ENCODE measurements at regions not wholly inside any gene's neighbourhood (a gene's known extent, or its start where the extent isn't known, plus 50 kb on each side); places are given as distances from the start of the nearest gene placed in this dataset.
A peak's percentile ranks its signal among the peaks of the same experiment; 100 is the strongest.

DNA sequence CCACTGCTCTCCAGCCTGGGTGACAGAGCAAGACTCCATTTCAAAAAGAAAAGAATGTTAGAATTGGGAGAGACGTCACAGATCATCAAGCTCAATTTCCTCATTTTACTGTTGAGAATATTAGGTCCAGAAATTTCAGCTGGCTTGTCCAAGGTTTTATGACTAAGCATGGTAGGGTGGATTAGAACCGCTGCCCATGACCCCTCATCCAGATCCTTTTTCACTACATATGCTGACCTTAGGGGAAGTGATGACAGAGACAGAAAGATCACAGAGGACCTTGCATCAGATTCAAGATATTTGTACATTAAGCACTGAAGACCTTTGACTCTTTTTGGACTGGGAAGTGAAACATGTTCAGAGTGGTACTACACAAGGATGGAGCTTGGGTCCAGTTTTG lies 134.5 kb downstream of the ADAMTS15 start:
- Mint-ChIP-seq H3K36me3 (no peaks in the 10 kb centered on the region), H3K4me3 (no peak overlapping the region), H3K9me3 (peaks cover 0 to 4% (median 0%) of the 10 kb centered on the region in 5 donors), H3K27me3 (peaks cover 4 to 12% of the 10 kb centered on the region in 2 donors), H3K4me1 (no peaks in the 10 kb centered on the region), H3K27ac (no peak overlapping the region)
- H3K36me3 ChIP-seq (ENCODE audit: insufficient read depth, low read length): no peaks in the 10 kb centered on the region
- no peaks in the 10 kb centered on the region for H3K4me1 ChIP-seq (ENCODE audit: insufficient read depth, low read length)
- ChIA-PET POLR2A (no interaction called here), CTCF (no interaction called here)
- DNase-seq: no peak
- no peak overlapping the region for H3K4me3 ChIP-seq (ENCODE audit: low read length)
- H3K27me3 ChIP-seq (ENCODE audit: insufficient read depth, low read length, poor library complexity, severe bottlenecking): no peaks in the 10 kb centered on the region
- no peak overlapping the region for H3K27ac ChIP-seq (ENCODE audit: low read depth, low read length)
- no peaks in the 10 kb centered on the region for H3K9me3 ChIP-seq (ENCODE audit: low read length)

DNA sequence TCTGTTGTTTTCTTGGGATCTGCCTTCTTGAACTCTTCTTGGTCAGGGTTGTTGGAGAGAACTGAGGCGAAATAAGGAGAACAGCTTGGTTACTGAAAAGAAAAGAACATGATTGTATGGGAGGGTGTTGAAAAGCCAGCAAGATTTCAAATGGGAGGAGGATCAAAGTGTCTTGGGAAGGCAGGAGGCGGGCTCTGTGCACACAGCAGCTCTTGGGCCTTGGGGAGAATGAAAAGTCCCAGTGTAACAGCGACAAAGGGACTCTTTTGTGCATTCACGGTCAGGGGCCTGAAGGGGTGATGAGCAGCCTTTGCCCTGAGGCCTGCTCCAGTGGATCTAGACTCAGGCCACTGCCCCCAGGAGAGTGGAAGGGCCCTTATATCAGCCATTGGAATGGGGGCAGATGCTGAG lies 135.4 kb downstream of the ADAMTS15 start:
- no peak overlapping the region for H3K4me3 Mint-ChIP-seq
- POLR2A ChIA-PET: no interaction called here
- H3K36me3 Mint-ChIP-seq: no peaks in the 10 kb centered on the region
- no peaks in the 10 kb centered on the region for H3K4me1 ChIP-seq (ENCODE audit: insufficient read depth, low read length)
- CTCF ChIA-PET: no interaction called here
- H3K4me3 ChIP-seq (ENCODE audit: low read length): no peak overlapping the region
- H3K27ac ChIP-seq (ENCODE audit: low read depth, low read length): no peak overlapping the region
- peaks cover 0 to 4% (median 0%) of the 10 kb centered on the region in 5 donors for H3K9me3 Mint-ChIP-seq
- H3K27ac Mint-ChIP-seq: no peak overlapping the region
- H3K36me3 ChIP-seq (ENCODE audit: insufficient read depth, low read length): no peaks in the 10 kb centered on the region
- no peaks in the 10 kb centered on the region for H3K4me1 Mint-ChIP-seq
- peaks cover 2 to 12% of the 10 kb centered on the region in 2 donors for H3K27me3 Mint-ChIP-seq
- H3K9me3 ChIP-seq (ENCODE audit: low read length): no peaks in the 10 kb centered on the region
- no peak for DNase-seq
- no peaks in the 10 kb centered on the region for H3K27me3 ChIP-seq (ENCODE audit: insufficient read depth, low read length, poor library complexity, severe bottlenecking)

DNA sequence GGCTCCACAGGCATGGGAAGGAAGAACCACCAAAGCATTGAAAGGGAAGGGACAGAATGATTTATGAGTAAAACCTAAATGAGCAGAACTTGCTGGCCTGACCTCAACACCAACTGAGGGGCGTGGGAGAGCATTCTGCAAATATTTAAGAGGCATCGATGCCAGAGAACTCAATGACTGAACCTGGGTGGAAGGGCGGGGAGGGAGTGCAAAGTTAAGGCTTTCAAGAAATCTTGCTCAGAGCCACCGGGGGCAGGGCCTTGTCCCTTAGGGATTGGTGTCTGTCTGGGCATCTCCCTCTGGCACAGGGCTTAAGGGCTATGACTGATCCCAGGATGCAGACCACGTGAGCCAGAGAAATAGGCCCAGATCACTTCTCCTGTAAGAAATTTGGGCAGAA lies 137.1 kb downstream of the ADAMTS15 start:
- Mint-ChIP-seq H3K27ac (no peak overlapping the region), H3K27me3 (peaks cover 2 to 12% of the 10 kb centered on the region in 2 donors), H3K4me3 (no peak overlapping the region), H3K4me1 (no peaks in the 10 kb centered on the region), H3K9me3 (peaks cover 0 to 4% (median 0%) of the 10 kb centered on the region in 5 donors), H3K36me3 (no peaks in the 10 kb centered on the region)
- ChIA-PET CTCF (no interaction called here), POLR2A (no interaction called here)
- Histone ChIP-seq H3K36me3 (ENCODE audit: insufficient read depth, low read length) (no peaks in the 10 kb centered on the region), H3K27me3 (ENCODE audit: insufficient read depth, low read length, poor library complexity, severe bottlenecking) (no peaks in the 10 kb centered on the region), H3K27ac (ENCODE audit: low read depth, low read length) (no peak overlapping the region), H3K4me1 (ENCODE audit: insufficient read depth, low read length) (no peaks in the 10 kb centered on the region), H3K4me3 (ENCODE audit: low read length) (no peak overlapping the region), H3K9me3 (ENCODE audit: low read length) (no peaks in the 10 kb centered on the region)
- DNase-seq: no peak

DNA sequence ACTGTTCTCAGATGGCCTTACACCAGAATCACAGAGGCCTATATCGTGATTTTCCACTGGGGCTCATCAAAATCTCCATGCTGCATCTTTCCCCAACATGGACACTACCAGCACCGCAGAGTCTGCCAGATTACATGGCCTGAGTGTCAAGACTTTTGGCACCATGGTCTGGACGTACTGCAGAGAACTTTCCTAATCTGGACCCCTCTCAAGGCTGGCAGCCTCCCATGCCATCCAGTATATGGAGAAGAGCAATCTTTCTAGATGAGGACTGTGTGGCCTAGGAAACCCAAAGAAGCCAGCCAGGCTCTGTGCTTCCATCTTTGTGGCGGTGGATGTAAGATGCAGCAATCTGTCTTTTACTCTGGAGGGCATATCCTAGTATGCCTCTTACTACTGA lies 139.2 kb downstream of the ADAMTS15 start:
- H3K27me3 Mint-ChIP-seq: peaks cover 2 to 14% of the 10 kb centered on the region in 2 donors
- Histone ChIP-seq H3K36me3 (ENCODE audit: insufficient read depth, low read length) (no peaks in the 10 kb centered on the region), H3K27ac (ENCODE audit: low read depth, low read length) (no peak overlapping the region), H3K9me3 (ENCODE audit: low read length) (no peaks in the 10 kb centered on the region), H3K4me3 (ENCODE audit: low read length) (no peak overlapping the region), H3K4me1 (ENCODE audit: insufficient read depth, low read length) (no peaks in the 10 kb centered on the region), H3K27me3 (ENCODE audit: insufficient read depth, low read length, poor library complexity, severe bottlenecking) (no peaks in the 10 kb centered on the region)
- no peaks in the 10 kb centered on the region for H3K36me3 Mint-ChIP-seq
- H3K4me3 Mint-ChIP-seq: no peak overlapping the region
- ChIA-PET CTCF (no interaction called here), POLR2A (no interaction called here)
- H3K4me1 Mint-ChIP-seq: no peaks in the 10 kb centered on the region
- peaks cover 0 to 4% (median 0%) of the 10 kb centered on the region in 5 donors for H3K9me3 Mint-ChIP-seq
- no peak for DNase-seq
- H3K27ac Mint-ChIP-seq: no peak overlapping the region

DNA sequence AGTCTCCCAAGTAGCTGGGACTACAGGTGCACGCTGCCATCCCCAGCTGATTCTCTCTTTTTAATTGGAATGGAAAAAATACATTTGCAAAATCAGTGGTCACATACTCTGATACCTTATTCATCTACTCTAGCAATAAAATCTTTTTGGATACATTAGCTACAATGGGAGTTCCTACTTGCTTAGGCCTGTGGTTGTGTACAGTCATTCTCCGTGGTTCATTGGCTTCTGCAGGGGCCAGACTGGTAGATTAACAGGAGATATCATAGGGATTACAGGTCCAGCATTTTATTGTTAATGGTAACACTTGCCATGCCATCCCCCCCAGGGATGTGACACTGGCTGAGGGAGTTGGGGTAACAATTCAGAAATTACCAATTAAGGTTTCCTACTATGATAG lies 140.0 kb downstream of the ADAMTS15 start:
- no peak overlapping the region for H3K27ac ChIP-seq (ENCODE audit: low read depth, low read length)
- Mint-ChIP-seq H3K27me3 (peaks cover 2 to 9% of the 10 kb centered on the region in 2 donors), H3K9me3 (peaks cover 0 to 4% (median 0%) of the 10 kb centered on the region in 5 donors), H3K36me3 (no peaks in the 10 kb centered on the region), H3K4me3 (no peak overlapping the region), H3K4me1 (no peaks in the 10 kb centered on the region), H3K27ac (peak overlapping the region in 1 of 8 donors; percentile 14)
- CTCF ChIA-PET: no interaction called here
- H3K9me3 ChIP-seq (ENCODE audit: low read length): no peaks in the 10 kb centered on the region
- no peak overlapping the region for H3K4me3 ChIP-seq (ENCODE audit: low read length)
- H3K27me3 ChIP-seq (ENCODE audit: insufficient read depth, low read length, poor library complexity, severe bottlenecking): no peaks in the 10 kb centered on the region
- H3K36me3 ChIP-seq (ENCODE audit: insufficient read depth, low read length): no peaks in the 10 kb centered on the region
- H3K4me1 ChIP-seq (ENCODE audit: insufficient read depth, low read length): no peaks in the 10 kb centered on the region
- no peak for DNase-seq
- POLR2A ChIA-PET: no interaction called here

DNA sequence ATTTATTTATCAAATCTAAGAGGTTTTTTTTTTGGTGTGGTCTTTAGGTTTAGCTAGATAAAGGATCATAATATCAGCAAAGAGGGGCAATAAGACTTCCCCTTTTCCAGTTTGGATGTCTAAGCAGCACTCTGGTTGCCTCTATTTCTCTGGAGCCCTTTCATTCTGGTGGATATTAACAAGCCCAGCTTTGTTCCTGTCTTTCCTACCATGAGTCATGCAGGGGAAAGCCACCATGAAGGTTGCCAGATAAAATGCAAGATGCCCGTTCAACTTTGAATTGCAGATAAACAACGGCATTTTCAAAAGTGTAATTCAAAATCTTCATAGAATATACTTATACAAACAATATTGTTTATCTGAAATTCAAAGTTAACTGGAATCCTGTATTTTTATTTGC lies 143.6 kb downstream of the ADAMTS15 start:
- CTCF ChIA-PET: no interaction called here

DNA sequence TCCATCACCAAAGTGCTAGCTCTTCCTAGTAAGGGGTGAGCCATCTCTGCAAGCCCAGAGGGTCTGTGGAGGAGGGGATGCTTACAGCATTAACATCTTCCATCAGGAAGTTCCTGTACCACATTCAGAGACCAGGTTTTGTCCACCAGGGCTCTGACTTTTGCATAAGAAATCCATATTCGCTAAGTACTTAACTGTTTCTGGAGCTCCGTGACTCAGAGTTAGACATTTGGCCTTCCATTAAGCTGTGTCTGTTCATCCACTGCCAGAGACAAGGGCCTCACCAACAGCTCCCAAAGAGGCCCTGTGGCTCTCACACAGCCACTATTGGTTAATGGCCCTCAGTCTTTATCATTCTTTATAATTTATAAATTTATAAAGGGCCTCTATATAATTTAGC lies 144.6 kb downstream of the ADAMTS15 start:
- no peak overlapping the region for H3K27ac Mint-ChIP-seq
- peaks cover 0 to 11% of the 10 kb centered on the region in 2 donors for H3K27me3 Mint-ChIP-seq
- Histone ChIP-seq H3K4me1 (ENCODE audit: insufficient read depth, low read length) (no peaks in the 10 kb centered on the region), H3K4me3 (ENCODE audit: low read length) (no peak overlapping the region), H3K9me3 (ENCODE audit: low read length) (no peaks in the 10 kb centered on the region), H3K27me3 (ENCODE audit: insufficient read depth, low read length, poor library complexity, severe bottlenecking) (no peaks in the 10 kb centered on the region), H3K27ac (ENCODE audit: low read depth, low read length) (no peak overlapping the region), H3K36me3 (ENCODE audit: insufficient read depth, low read length) (no peaks in the 10 kb centered on the region)
- ChIA-PET CTCF (no interaction called here), POLR2A (no interaction called here)
- no peaks in the 10 kb centered on the region for H3K36me3 Mint-ChIP-seq
- no peak overlapping the region for H3K4me3 Mint-ChIP-seq
- DNase-seq: no peak
- no peaks in the 10 kb centered on the region for H3K9me3 Mint-ChIP-seq
- H3K4me1 Mint-ChIP-seq: no peaks in the 10 kb centered on the region

More for the DNA sequence above, 143.6 kb downstream of the ADAMTS15 start:
- H3K4me3 ChIP-seq (ENCODE audit: low read length): no peak overlapping the region
- no peaks in the 10 kb centered on the region for H3K9me3 ChIP-seq (ENCODE audit: low read length)
- H3K9me3 Mint-ChIP-seq: no peaks in the 10 kb centered on the region
- H3K27me3 Mint-ChIP-seq: peaks cover 0 to 11% of the 10 kb centered on the region in 2 donors
- no peaks in the 10 kb centered on the region for H3K36me3 ChIP-seq (ENCODE audit: insufficient read depth, low read length)
- H3K27ac Mint-ChIP-seq: no peak overlapping the region
- no peaks in the 10 kb centered on the region for H3K36me3 Mint-ChIP-seq
- H3K4me1 Mint-ChIP-seq: no peaks in the 10 kb centered on the region
- POLR2A ChIA-PET: no interaction called here
- H3K4me3 Mint-ChIP-seq: no peak overlapping the region
- no peak for DNase-seq
- H3K27me3 ChIP-seq (ENCODE audit: insufficient read depth, low read length, poor library complexity, severe bottlenecking): no peaks in the 10 kb centered on the region
- H3K4me1 ChIP-seq (ENCODE audit: insufficient read depth, low read length): no peaks in the 10 kb centered on the region
- no peak overlapping the region for H3K27ac ChIP-seq (ENCODE audit: low read depth, low read length)

DNA sequence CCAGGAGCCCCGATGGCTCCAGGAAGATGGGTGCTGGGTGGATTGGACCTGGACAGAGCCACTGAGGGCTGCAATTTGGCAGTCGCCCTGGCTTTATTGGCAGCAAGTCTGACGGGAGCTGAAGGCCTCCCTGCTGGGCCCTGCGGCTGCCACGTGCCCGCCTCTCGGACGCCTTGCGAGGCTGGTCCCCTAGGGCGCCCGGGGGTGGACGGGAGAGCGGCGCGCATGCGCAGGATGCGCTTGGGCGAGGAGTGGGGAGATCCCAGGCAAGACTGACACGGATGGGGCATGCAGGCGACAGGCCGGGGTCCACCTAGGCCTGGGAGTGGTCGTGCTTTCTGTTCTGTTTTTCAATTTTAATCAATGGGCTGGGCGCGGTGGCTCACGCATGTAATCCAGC lies 150.0 kb downstream of the ADAMTS15 start:
- Mint-ChIP-seq H3K4me3 (no peak overlapping the region), H3K4me1 (no peaks in the 10 kb centered on the region), H3K27me3 (peaks cover 3 to 5% of the 10 kb centered on the region in 2 donors), H3K36me3 (no peaks in the 10 kb centered on the region), H3K9me3 (no peaks in the 10 kb centered on the region), H3K27ac (no peak overlapping the region)
- Histone ChIP-seq H3K4me3 (ENCODE audit: low read length) (no peak overlapping the region), H3K36me3 (ENCODE audit: insufficient read depth, low read length) (no peaks in the 10 kb centered on the region), H3K27me3 (ENCODE audit: insufficient read depth, low read length, poor library complexity, severe bottlenecking) (no peaks in the 10 kb centered on the region), H3K27ac (ENCODE audit: low read depth, low read length) (no peak overlapping the region), H3K9me3 (ENCODE audit: low read length) (no peaks in the 10 kb centered on the region), H3K4me1 (ENCODE audit: insufficient read depth, low read length) (no peaks in the 10 kb centered on the region)
- no peak for DNase-seq
- ChIA-PET POLR2A (no interaction called here), CTCF (no interaction called here)

DNA sequence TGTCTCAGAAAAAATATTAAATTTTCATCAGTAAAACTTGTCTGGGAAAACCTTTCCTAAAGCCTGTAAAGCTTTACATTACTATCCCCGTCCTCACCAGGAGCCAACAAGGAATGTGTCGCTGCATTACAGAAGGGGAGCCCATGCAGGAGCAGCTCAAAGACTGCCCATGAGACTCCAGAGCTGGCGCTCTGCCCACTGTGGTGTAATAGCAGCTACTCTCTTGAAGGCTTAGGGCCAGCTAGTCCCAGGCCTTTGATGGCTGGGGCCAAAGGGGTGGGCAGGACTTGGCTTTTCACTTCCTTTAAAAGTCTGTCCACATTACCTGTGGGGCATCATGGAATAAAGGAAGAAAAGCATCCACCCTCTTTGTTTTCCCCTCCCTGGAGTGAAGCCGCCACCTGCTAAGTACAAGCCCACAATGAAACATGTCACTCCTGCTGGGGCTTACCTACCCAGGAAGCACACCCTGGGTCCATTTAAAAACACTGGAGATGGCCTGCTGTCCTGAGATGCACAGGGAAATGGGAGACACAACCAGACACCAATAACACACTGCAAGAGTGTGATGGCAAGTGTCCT lies 150.7 kb downstream of the ADAMTS15 start:
- Mint-ChIP-seq H3K27me3 (peaks cover 3 to 5% of the 10 kb centered on the region in 2 donors), H3K4me3 (no peak overlapping the region), H3K36me3 (no peaks in the 10 kb centered on the region), H3K27ac (no peak overlapping the region), H3K9me3 (no peaks in the 10 kb centered on the region), H3K4me1 (no peaks in the 10 kb centered on the region)
- no peaks in the 10 kb centered on the region for H3K27me3 ChIP-seq (ENCODE audit: insufficient read depth, low read length, poor library complexity, severe bottlenecking)
- POLR2A ChIA-PET: no interaction called here
- no peak overlapping the region for H3K27ac ChIP-seq (ENCODE audit: low read depth, low read length)
- no peaks in the 10 kb centered on the region for H3K36me3 ChIP-seq (ENCODE audit: insufficient read depth, low read length)
- no peaks in the 10 kb centered on the region for H3K4me1 ChIP-seq (ENCODE audit: insufficient read depth, low read length)
- no peak for DNase-seq
- no peak overlapping the region for H3K4me3 ChIP-seq (ENCODE audit: low read length)
- CTCF ChIA-PET: no interaction called here
- no peaks in the 10 kb centered on the region for H3K9me3 ChIP-seq (ENCODE audit: low read length)

All from CD8-positive, alpha-beta memory T cell (primary cell).